ENCODE measurements at regions not wholly inside any gene's neighbourhood (a gene's known extent, or its start where the extent isn't known, plus 50 kb on each side); places are given as distances from the start of the nearest gene placed in this dataset.

DNA sequence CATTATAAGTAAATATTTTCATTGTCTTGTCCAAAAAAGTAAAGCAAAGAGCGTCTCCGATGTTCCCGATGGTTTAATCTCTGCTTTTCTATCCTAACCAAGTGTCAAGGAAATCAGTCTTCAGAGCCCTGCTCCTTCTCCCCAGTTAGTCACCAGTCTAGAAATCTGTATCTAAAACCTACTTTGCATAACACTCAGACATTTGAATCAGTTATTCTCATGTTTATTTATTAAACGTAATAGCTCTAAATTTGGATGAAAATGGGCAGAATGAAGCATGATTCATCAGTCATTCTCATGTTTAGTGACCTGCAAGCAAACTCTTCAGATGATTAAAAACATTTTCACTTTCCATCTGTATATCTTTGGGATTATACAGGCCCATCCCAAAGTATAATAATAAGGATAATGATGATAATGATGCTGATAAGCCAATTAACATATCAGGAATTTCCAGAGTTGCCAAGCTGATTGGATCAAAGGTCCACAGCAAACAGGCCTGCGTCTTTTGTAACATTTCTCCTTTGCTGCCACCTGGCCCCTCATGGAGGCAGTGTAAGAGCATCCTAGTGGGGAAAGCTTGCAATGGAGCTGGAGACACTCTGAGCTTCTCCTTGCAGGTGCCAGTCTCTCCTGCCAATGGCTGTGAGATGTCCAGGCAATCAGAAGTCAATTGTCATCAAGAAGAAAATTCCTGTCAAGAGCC, 273.9 kb downstream of the IGSF11 start:
- no peak for TF ChIP-seq EZH2 (IDR thresholded peaks at IDR 0.05; ENCODE audit: low read length, unreplicated experiment)
- TF ChIP-seq, protein P1, sequence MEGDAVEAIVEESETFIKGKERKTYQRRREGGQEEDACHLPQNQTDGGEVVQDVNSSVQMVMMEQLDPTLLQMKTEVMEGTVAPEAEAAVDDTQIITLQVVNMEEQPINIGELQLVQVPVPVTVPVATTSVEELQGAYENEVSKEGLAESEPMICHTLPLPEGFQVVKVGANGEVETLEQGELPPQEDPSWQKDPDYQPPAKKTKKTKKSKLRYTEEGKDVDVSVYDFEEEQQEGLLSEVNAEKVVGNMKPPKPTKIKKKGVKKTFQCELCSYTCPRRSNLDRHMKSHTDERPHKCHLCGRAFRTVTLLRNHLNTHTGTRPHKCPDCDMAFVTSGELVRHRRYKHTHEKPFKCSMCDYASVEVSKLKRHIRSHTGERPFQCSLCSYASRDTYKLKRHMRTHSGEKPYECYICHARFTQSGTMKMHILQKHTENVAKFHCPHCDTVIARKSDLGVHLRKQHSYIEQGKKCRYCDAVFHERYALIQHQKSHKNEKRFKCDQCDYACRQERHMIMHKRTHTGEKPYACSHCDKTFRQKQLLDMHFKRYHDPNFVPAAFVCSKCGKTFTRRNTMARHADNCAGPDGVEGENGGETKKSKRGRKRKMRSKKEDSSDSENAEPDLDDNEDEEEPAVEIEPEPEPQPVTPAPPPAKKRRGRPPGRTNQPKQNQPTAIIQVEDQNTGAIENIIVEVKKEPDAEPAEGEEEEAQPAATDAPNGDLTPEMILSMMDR (conservative IDR thresholded peaks at IDR 0.05; ENCODE audit: low read depth, low read length) = 0 out of 2 replicates have a peak, but pooled peaks have one; percentile 16
- TF ChIP-seq EZH2phosphoT487 (IDR thresholded peaks at IDR 0.05; ENCODE audit: borderline replicate concordance, low read length) = no peak

All from PC-3 (cell line).